ENCODE measurements at regions not wholly inside any gene's neighbourhood (a gene's known extent, or its start where the extent isn't known, plus 50 kb on each side); places are given as distances from the start of the nearest gene placed in this dataset.

- ATAC-seq, result no peak
Measured at GRCh38 chr1:116855773-116856201, 53.9 kb upstream of the PTGFRN start.

GRCh38 chr1:116856312-116856711, 53.4 kb upstream of the PTGFRN start:
- Histone ChIP-seq H3K27me3 (no peaks in the 10 kb centered on the region), H3K27ac (no peak overlapping the region), H3K4me3 (no peak overlapping the region), H3K36me3 (no peaks in the 10 kb centered on the region), H3K4me1 (peaks cover 8 to 30% (median 15%) of the 10 kb centered on the region in 3 donors), H3K9me3 (no peaks in the 10 kb centered on the region)
- TF ChIP-seq, protein P1, sequence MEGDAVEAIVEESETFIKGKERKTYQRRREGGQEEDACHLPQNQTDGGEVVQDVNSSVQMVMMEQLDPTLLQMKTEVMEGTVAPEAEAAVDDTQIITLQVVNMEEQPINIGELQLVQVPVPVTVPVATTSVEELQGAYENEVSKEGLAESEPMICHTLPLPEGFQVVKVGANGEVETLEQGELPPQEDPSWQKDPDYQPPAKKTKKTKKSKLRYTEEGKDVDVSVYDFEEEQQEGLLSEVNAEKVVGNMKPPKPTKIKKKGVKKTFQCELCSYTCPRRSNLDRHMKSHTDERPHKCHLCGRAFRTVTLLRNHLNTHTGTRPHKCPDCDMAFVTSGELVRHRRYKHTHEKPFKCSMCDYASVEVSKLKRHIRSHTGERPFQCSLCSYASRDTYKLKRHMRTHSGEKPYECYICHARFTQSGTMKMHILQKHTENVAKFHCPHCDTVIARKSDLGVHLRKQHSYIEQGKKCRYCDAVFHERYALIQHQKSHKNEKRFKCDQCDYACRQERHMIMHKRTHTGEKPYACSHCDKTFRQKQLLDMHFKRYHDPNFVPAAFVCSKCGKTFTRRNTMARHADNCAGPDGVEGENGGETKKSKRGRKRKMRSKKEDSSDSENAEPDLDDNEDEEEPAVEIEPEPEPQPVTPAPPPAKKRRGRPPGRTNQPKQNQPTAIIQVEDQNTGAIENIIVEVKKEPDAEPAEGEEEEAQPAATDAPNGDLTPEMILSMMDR (IDR thresholded peaks at IDR 0.05), result no peak
- TF ChIP-seq POLR2AphosphoS5 (IDR thresholded peaks at IDR 0.05) (no peak), POLR2A (IDR thresholded peaks at IDR 0.05) (no peak), EP300 (IDR thresholded peaks at IDR 0.05) (no peak)
- ATAC-seq, result no peak
- WGBS, 2 donors (ENCODE audit: low coverage in 1 of 2), result 89 to 96% methylated on average over 3 of the region's 3 CpGs

More at GRCh38 chr1:116855773-116856201, 53.9 kb upstream of the PTGFRN start:
- TF ChIP-seq POLR2A (IDR thresholded peaks at IDR 0.05) (no peak), POLR2AphosphoS5 (IDR thresholded peaks at IDR 0.05) (no peak), EP300 (IDR thresholded peaks at IDR 0.05) (no peak)
- TF ChIP-seq, protein P1 (IDR thresholded peaks at IDR 0.05), result no peak
- H3K27ac ChIP-seq, result peak overlapping the region in 2 of 4 donors; percentile 20 to 22
- no peak overlapping the region for H3K4me3 ChIP-seq
- no peaks in the 10 kb centered on the region for H3K27me3 ChIP-seq
- no peaks in the 10 kb centered on the region for H3K9me3 ChIP-seq
- H3K4me1 ChIP-seq, result peaks cover 8 to 30% (median 15%) of the 10 kb centered on the region in 3 donors
- 47 to 64% methylated on average over 3 of the region's 3 CpGs for WGBS, 2 donors (ENCODE audit: low coverage in 1 of 2)
- no peaks in the 10 kb centered on the region for H3K36me3 ChIP-seq

- no peak for TF ChIP-seq EP300 (IDR thresholded peaks at IDR 0.05)
- Histone ChIP-seq H3K4me1 (peaks cover 8 to 30% (median 15%) of the 10 kb centered on the region in 3 donors), H3K4me3 (no peak overlapping the region), H3K36me3 (no peaks in the 10 kb centered on the region), H3K9me3 (no peaks in the 10 kb centered on the region), H3K27ac (no peak overlapping the region), H3K27me3 (no peaks in the 10 kb centered on the region)
- ATAC-seq, result no peak
- 69 to 93% methylated on average over 3 of the region's 3 CpGs for WGBS, 2 donors (ENCODE audit: low coverage in 1 of 2)
Measured at GRCh38 chr1:116857092-116857491, 52.6 kb upstream of the PTGFRN start.
